ENCODE measurements at regions not wholly inside any gene's neighbourhood (a gene's known extent, or its start where the extent isn't known, plus 50 kb on each side); places are given as distances from the start of the nearest gene placed in this dataset.

GRCh38 chr14:104287301-104288009 is 149.1 kb downstream of the KIF26A start:
- H3K9ac ChIP-seq (ENCODE audit: insufficient read depth in 1 of 2, low read depth in 2 of 2, low read length in 2 of 2) = no peak overlapping the region
- CTCF ChIA-PET (ENCODE audit: low intra/inter-chr PET ratio) = no interaction called here
- DNase-seq (ENCODE audit: extremely low read depth in 1 of 4, low spot score in 3 of 4) = no peak
- intact Hi-C loops (cut with micrococcal nuclease) = no loop called here
- no peak overlapping the region for H3K27ac ChIP-seq (ENCODE audit: extremely low read depth, low read depth, low read length)
- H3K4me2 ChIP-seq (ENCODE audit: insufficient read depth, low read length) = no peak overlapping the region
- H3K4me1 ChIP-seq (replicated peaks in 1 of 2; ENCODE audit: control insufficient read depth in 2 of 2, insufficient read depth in 2 of 2, low read length in 2 of 2) = no peaks in the 10 kb centered on the region
- H3K9me3 ChIP-seq (replicated peaks; ENCODE audit: control insufficient read depth, insufficient read depth, low read depth, low read length) = no peaks in the 10 kb centered on the region; the same call in 1 of the 2 replicates
- no peaks in the 10 kb centered on the region for H4K20me1 ChIP-seq (replicated peaks; ENCODE audit: control insufficient read depth, insufficient read depth, low read length)
- no peak overlapping the region for H2AFZ ChIP-seq (ENCODE audit: low read depth, low read length)
- H3K4me3 ChIP-seq = no peak overlapping the region
- no peaks in the 10 kb centered on the region for H3K36me3 ChIP-seq (ENCODE audit: control insufficient read depth, insufficient read depth, low read length)
- 4% methylated on average over 9 of the region's 11 CpGs for WGBS (ENCODE audit: insufficient coverage, low coverage, missing lambda C conversion rate)
- no peaks in the 10 kb centered on the region for H3K79me2 ChIP-seq (ENCODE audit: control insufficient read depth, insufficient read depth, low read length)
- ATAC-seq = no peak
- TF ChIP-seq IRF9 (tag; IDR thresholded peaks at IDR 0.05) (no peak), SPI1 (IDR thresholded peaks at IDR 0.05; ENCODE audit: borderline replicate concordance, low read depth, low read length) (no peak), WHSC1 (IDR thresholded peaks at IDR 0.05; ENCODE audit: low read length) (no peak)
- no peak for FAIRE-seq
- POLR2A ChIA-PET = no interaction called here
- in situ Hi-C loops (cut with MboI) = no loop called here
- BruUV-seq (replicated peaks) = no TSS peak
- no peaks in the 10 kb centered on the region for H3K27me3 ChIP-seq (ENCODE audit: control insufficient read depth in 2 of 2, insufficient read depth in 2 of 2, low read length in 2 of 2)
- no peaks in the 10 kb centered on the region for H3K9me1 ChIP-seq (ENCODE audit: control insufficient read depth, insufficient read depth, low read length)

- H3K27me3 ChIP-seq (ENCODE audit: control insufficient read depth in 2 of 2, insufficient read depth in 2 of 2, low read length in 2 of 2) = no peaks in the 10 kb centered on the region
- no peaks in the 10 kb centered on the region for H4K20me1 ChIP-seq (replicated peaks; ENCODE audit: control insufficient read depth, insufficient read depth, low read length)
- in situ Hi-C loops (cut with MboI) (no loop called here), intact Hi-C loops (cut with micrococcal nuclease) (no loop called here)
- H3K9me1 ChIP-seq (ENCODE audit: control insufficient read depth, insufficient read depth, low read length) = no peaks in the 10 kb centered on the region
- no peaks in the 10 kb centered on the region for H3K79me2 ChIP-seq (ENCODE audit: control insufficient read depth, insufficient read depth, low read length)
- no peaks in the 10 kb centered on the region; the same call in 1 of the 2 replicates for H3K9me3 ChIP-seq (replicated peaks; ENCODE audit: control insufficient read depth, insufficient read depth, low read depth, low read length)
- H2AFZ ChIP-seq (ENCODE audit: low read depth, low read length) = no peak overlapping the region
- H3K36me3 ChIP-seq (ENCODE audit: control insufficient read depth, insufficient read depth, low read length) = no peaks in the 10 kb centered on the region
- no peak overlapping the region for H3K9ac ChIP-seq (ENCODE audit: insufficient read depth in 1 of 2, low read depth in 2 of 2, low read length in 2 of 2)
- no peak for ATAC-seq
- CTCF ChIA-PET (ENCODE audit: low intra/inter-chr PET ratio) = no interaction called here
- no peaks in the 10 kb centered on the region for H3K4me1 ChIP-seq (replicated peaks in 1 of 2; ENCODE audit: control insufficient read depth in 2 of 2, insufficient read depth in 2 of 2, low read length in 2 of 2)
- POLR2A ChIA-PET = no interaction called here
- no peak overlapping the region for H3K4me3 ChIP-seq
- no peak overlapping the region for H3K27ac ChIP-seq (ENCODE audit: extremely low read depth, low read depth, low read length)
- whole genome bisulfite sequencing (ENCODE audit: insufficient coverage, low coverage, missing lambda C conversion rate) = 8% methylated on average over 10 of the region's 12 CpGs
- no peak for FAIRE-seq
- no peak overlapping the region for H3K4me2 ChIP-seq (ENCODE audit: insufficient read depth, low read length)
- DNase-seq (ENCODE audit: extremely low read depth in 1 of 4, low spot score in 3 of 4) = no peak
- BruUV-seq (replicated peaks) = no TSS peak
- TF ChIP-seq PATZ1 (CRISPR knock-in tag; IDR thresholded peaks at IDR 0.05; ENCODE audit: borderline replicate concordance) (no peak), SMAD4 (CRISPR knock-in tag; conservative IDR thresholded peaks at IDR 0.05) (no peak), ZNF384 (IDR thresholded peaks at IDR 0.05; ENCODE audit: low read depth, low read length) (no peak), PML (IDR thresholded peaks at IDR 0.05; ENCODE audit: low read length) (no peak), POLR3G (IDR thresholded peaks at IDR 0.05; ENCODE audit: extremely low read depth, insufficient read length, insufficient replicate concordance) (no peak), GATA2 (CRISPR knock-in tag; IDR thresholded peaks at IDR 0.05) (no peak), FOXM1 (IDR thresholded peaks at IDR 0.05; ENCODE audit: low read depth) (no peak), FOXM1 (CRISPR knock-in tag; IDR thresholded peaks at IDR 0.05; ENCODE audit: low read depth) (no peak), MLX (CRISPR knock-in tag; conservative IDR thresholded peaks at IDR 0.05) (no peak), ZNF184 (CRISPR knock-in tag; IDR thresholded peaks at IDR 0.05) (no peak), KLF10 (CRISPR knock-in tag; IDR thresholded peaks at IDR 0.05) (no peak)
Observed at GRCh38 chr14:104288272-104288671, 149.9 kb downstream of the KIF26A start.

Data from K562 (cell line).